HCT116 (cell line): ENCODE measurements at regions not wholly inside any gene's neighbourhood (a gene's known extent, or its start where the extent isn't known, plus 50 kb on each side); places are given as distances from the start of the nearest gene placed in this dataset.

Experiments used
- ATAC-seq: fragments of 200-7000 bp; cut with Tn5 transposase; 2 replicates; pipeline ENCODE4 v1.9.1; 2020; ENCODE audit warnings: mild to moderate bottlenecking, moderate library complexity
- BruUV-seq: library from RNA; stranded (reverse); fragments of 400-500 nt; replicated peaks from 2 replicates; lab custom pipeline; 2021; lab: Mats Ljungman, UMichigan
- CTCF ChIA-PET: fragments of 300-600 bp; sonication (Branson Sonifier 250); formaldehyde crosslinking; loops from one replicate; lab custom pipeline; 2021; ENCODE audit warnings: antibody characterized with exemption; lab: Charles Lee
- POLR2A ChIA-PET: fragments of 300-600, 350-600 bp; sonication (Branson Sonifier 250); formaldehyde crosslinking; loops from one replicate; lab custom pipeline; 2021; ENCODE audit warnings: antibody characterized with exemption; lab: Charles Lee
- RAD21 ChIA-PET, 2 experiments: fragments of 300-600 bp; sonication (Branson Sonifier 250); formaldehyde crosslinking; loops; one replicate each; lab custom pipeline; 2023; ENCODE audit warnings: low total read pairs in 2 of 2; ENCODE audit not compliant: uncharacterized antibody in 2 of 2, unreplicated experiment in 2 of 2, low non-redundant PET in 1 of 2; lab: Charles Lee
- DNase-seq: peaks from one replicate; pipeline ENCODE4 v3.0.0-alpha.2; 2010; ENCODE audit warnings: low read depth, low spot score
- H2AFZ ChIP-seq: fragments of 200-600 bp; shearing (Covaris generic), sonication (generic); 2 replicates; pipeline ENCODE4 v1.6.1; 2017; ENCODE audit warnings: low read depth, mixed run types, mixed read lengths, antibody characterized with exemption, low read length; ENCODE audit not compliant: poor library complexity, severe bottlenecking
- H3K27ac ChIP-seq: 2 replicates; pipeline ENCODE4 v1.5.1; 2012; ENCODE audit warnings: low read depth, low read length
- H3K27me3 ChIP-seq: fragments of 200-600 bp; sonication (generic); 2 replicates; pipeline ENCODE4 v1.6.1; 2016; ENCODE audit warnings: mixed run types, low read length, mixed read lengths; ENCODE audit not compliant: insufficient read depth
- H3K36me3 ChIP-seq, 2 experiments: fragments of 200-500 bp in 1 of 2; fragments of 200-600 bp in 1 of 2; sonication (Bioruptor generic) in 1 of 2; sonication (generic) in 1 of 2; 2 replicates each; pipeline versions ENCODE4 v1.5.1 to v1.6.1; 2014 to 2016; ENCODE audit warnings: low read length in 2 of 2, inconsistent platforms in 1 of 2, mixed read lengths in 1 of 2, mixed run types in 1 of 2; ENCODE audit not compliant: insufficient read depth in 2 of 2, control insufficient read depth in 1 of 2
- H3K4me1 ChIP-seq, 2 experiments: fragments of 200-600 bp in 1 of 2; sonication (generic) in 1 of 2; 2 replicates each; pipeline versions ENCODE4 v1.5.1 to v1.6.1; 2012 to 2017; ENCODE audit warnings: low read length in 2 of 2, inconsistent platforms in 1 of 2, mild to moderate bottlenecking in 1 of 2, mixed read lengths in 1 of 2, mixed run types in 1 of 2, moderate library complexity in 1 of 2; ENCODE audit not compliant: insufficient read depth in 2 of 2, control insufficient read depth in 1 of 2
- H3K4me2 ChIP-seq: fragments of 200-600 bp; sonication (generic); 2 replicates; pipeline ENCODE4 v1.6.1; 2017; ENCODE audit warnings: mixed run types, low read length, mixed read lengths
- H3K4me3 ChIP-seq, 2 experiments: fragments of 200-600 bp in 1 of 2; sonication (generic) in 1 of 2; replicated peaks in 1 of 2; 2 replicates each; pipeline ENCODE4 v1.5.1; 2011 to 2016; ENCODE audit warnings: low read length in 2 of 2, control low read depth in 1 of 2, low read depth in 1 of 2, mild to moderate bottlenecking in 1 of 2, mixed read lengths in 1 of 2, mixed run types in 1 of 2
- H3K79me2 ChIP-seq: fragments of 200-600 bp; sonication (generic); 2 replicates; pipeline ENCODE4 v1.6.1; 2017; ENCODE audit warnings: mild to moderate bottlenecking, mixed run types, low read length, moderate library complexity, mixed read lengths; ENCODE audit not compliant: insufficient read depth
- H3K9ac ChIP-seq: fragments of 200-600 bp; sonication (generic); 2 replicates; pipeline ENCODE4 v1.6.1; 2016; ENCODE audit warnings: low read length, mixed read lengths
- H3K9me2 ChIP-seq: fragments of 200-600 bp; sonication (generic), shearing (Covaris generic); 2 replicates; pipeline ENCODE4 v1.6.1; 2017; ENCODE audit warnings: mixed run types, mild to moderate bottlenecking, moderate library complexity; ENCODE audit not compliant: insufficient read depth
- H3K9me3 ChIP-seq, 2 experiments: fragments of 200-500 bp in 1 of 2; fragments of 200-600 bp in 1 of 2; sonication (Bioruptor generic) in 1 of 2; sonication (generic) in 1 of 2; 2 replicates each; pipeline ENCODE4 v1.6.1; 2014 to 2017; ENCODE audit warnings: low read length in 2 of 2, mixed read lengths in 2 of 2, inconsistent platforms in 1 of 2, low read depth in 1 of 2, mild to moderate bottlenecking in 1 of 2, mixed run types in 1 of 2, moderate library complexity in 1 of 2; ENCODE audit not compliant: control insufficient read depth in 1 of 2, insufficient read depth in 1 of 2
- H4K20me1 ChIP-seq: fragments of 200-600 bp; sonication (generic), shearing (Covaris generic); 2 replicates; pipeline ENCODE4 v1.6.1; 2017; ENCODE audit warnings: mixed run types, mild to moderate bottlenecking, moderate library complexity; ENCODE audit not compliant: insufficient read depth
- ATF3 ChIP-seq: IDR thresholded peaks from 2 replicates; pipeline ENCODE4 v1.6.1; 2012
- CBX3 ChIP-seq: IDR thresholded peaks from 2 replicates; pipeline ENCODE4 v1.6.1; 2012; ENCODE audit warnings: low read depth
- CEBPB ChIP-seq: IDR thresholded peaks from 2 replicates; pipeline ENCODE4 v1.6.1; 2012; ENCODE audit warnings: low read depth
- CTCF ChIP-seq, 3 experiments: fragments of 200-600 bp in 1 of 3; sonication (generic) in 1 of 3; IDR thresholded peaks in 2 of 3; conservative IDR thresholded peaks in 1 of 3; 2 replicates each; pipeline ENCODE4 v1.5.1; 2012 to 2017; ENCODE audit warnings: low read depth in 2 of 3, low read length in 2 of 3, antibody characterized with exemption in 1 of 3, borderline replicate concordance in 1 of 3, control low read depth in 1 of 3, mild to moderate bottlenecking in 1 of 3, mixed read lengths in 1 of 3, mixed run types in 1 of 3, moderate library complexity in 1 of 3; ENCODE audit not compliant: insufficient read depth in 1 of 3
- ELF1 ChIP-seq: IDR thresholded peaks from 2 replicates; pipeline ENCODE4 v1.6.1; 2012; ENCODE audit warnings: low read depth, borderline replicate concordance
- EZH2 ChIP-seq: fragments of 200-600 bp; sonication (generic); IDR thresholded peaks from 2 replicates; pipeline ENCODE4 v1.6.1; 2017; ENCODE audit warnings: antibody characterized with exemption, mixed run types
- EZH2phosphoT487 ChIP-seq: fragments of 200-600 bp; IDR thresholded peaks from 2 replicates; pipeline ENCODE4 v1.6.1; 2018; ENCODE audit warnings: antibody characterized with exemption, borderline replicate concordance
- POLR2A ChIP-seq: IDR thresholded peaks from 2 replicates; pipeline ENCODE4 v1.7.0; 2011; ENCODE audit warnings: borderline replicate concordance; ENCODE audit not compliant: insufficient read depth, insufficient read length; ENCODE audit errors: extremely low read depth
- POLR2AphosphoS5 ChIP-seq: IDR thresholded peaks from 2 replicates; pipeline ENCODE4 v1.6.1; 2011; ENCODE audit warnings: mild to moderate bottlenecking, low read depth, low read length, moderate library complexity
- REST ChIP-seq: IDR thresholded peaks from 2 replicates; pipeline ENCODE4 v1.6.1; 2012; ENCODE audit warnings: low read depth
- SRF ChIP-seq: IDR thresholded peaks from 2 replicates; pipeline ENCODE4 v1.6.1; 2012; ENCODE audit warnings: low read depth
- TCF7L2 ChIP-seq: IDR thresholded peaks from 2 replicates; pipeline ENCODE4 v1.7.0; 2011; ENCODE audit warnings: borderline replicate concordance, inconsistent platforms; ENCODE audit not compliant: insufficient read depth, insufficient read length; ENCODE audit errors: extremely low read depth
- YY1 ChIP-seq: IDR thresholded peaks from 2 replicates; pipeline ENCODE4 v1.6.1; 2011; ENCODE audit warnings: low read length, low read depth, moderate library complexity, mild to moderate bottlenecking; ENCODE audit not compliant: insufficient replicate concordance; ENCODE audit errors: extremely low read depth
- ZFX ChIP-seq: fragments of 450-650 bp; IDR thresholded peaks from 2 replicates; pipeline ENCODE4 v1.6.1; 2017
- ZNF274 ChIP-seq: fragments of 200-500 bp; sonication (Bioruptor generic); IDR thresholded peaks from 2 replicates; pipeline ENCODE4 v1.6.1; 2014; ENCODE audit warnings: mild to moderate bottlenecking, low read depth, low read length, inconsistent platforms
- intact Hi-C: fragments of 100-400 bp; cut with micrococcal nuclease; formaldehyde crosslinking; loops from 2 replicates; pipeline ENCODE4 v1.10.0; 2022

- BruUV-seq = no TSS peak
- Histone ChIP-seq H3K4me1 (no peaks in the 10 kb centered on the region), H2AFZ (no peak overlapping the region), H3K4me2 (no peak overlapping the region), H3K79me2 (no peaks in the 10 kb centered on the region), H4K20me1 (no peaks in the 10 kb centered on the region), H3K36me3 (no peaks in the 10 kb centered on the region), H3K9me2 (no peaks in the 10 kb centered on the region), H3K4me3 (no peak overlapping the region), H3K9me3 (no peaks in the 10 kb centered on the region), H3K27ac (no peak overlapping the region), H3K27me3 (no peaks in the 10 kb centered on the region), H3K9ac (no peak overlapping the region)
- TF ChIP-seq YY1 (no peak), ZNF274 (no peak), POLR2A (no peak), EZH2phosphoT487 (no peak), EZH2 (no peak), CBX3 (no peak), TCF7L2 (no peak), ATF3 (no peak), ZFX (no peak), POLR2AphosphoS5 (no peak), ELF1 (no peak), CEBPB (no peak)
- RAD21 ChIA-PET = no interaction called here
- intact Hi-C loops = no loop called here
- no peak for ATAC-seq
- CTCF ChIA-PET = no interaction called here
- DNase-seq = no peak
- POLR2A ChIA-PET = no interaction called here
Observed at GRCh38 chr3:4196506-4197147, 106.5 kb upstream of the SETMAR start.

GRCh38 chr3:4197670-4198069 lies 105.5 kb upstream of the SETMAR start:
- H3K36me3 ChIP-seq = no peaks in the 10 kb centered on the region
- CTCF ChIA-PET = no interaction called here
- H3K9ac ChIP-seq = no peak overlapping the region
- H3K79me2 ChIP-seq = no peaks in the 10 kb centered on the region
- intact Hi-C loops = no loop called here
- H3K4me2 ChIP-seq = no peak overlapping the region
- no peaks in the 10 kb centered on the region for H3K9me3 ChIP-seq
- H3K27ac ChIP-seq = no peak overlapping the region
- BruUV-seq = no TSS peak
- DNase-seq = no peak
- RAD21 ChIA-PET = no interaction called here
- no peaks in the 10 kb centered on the region for H3K4me1 ChIP-seq
- no peak overlapping the region for H3K4me3 ChIP-seq
- H3K9me2 ChIP-seq = no peaks in the 10 kb centered on the region
- H3K27me3 ChIP-seq = no peaks in the 10 kb centered on the region
- no peaks in the 10 kb centered on the region for H4K20me1 ChIP-seq
- POLR2A ChIA-PET = no interaction called here
- no peak overlapping the region for H2AFZ ChIP-seq
- no peak for ATAC-seq
- TF ChIP-seq CBX3 (no peak), CEBPB (no peak), ATF3 (no peak), CTCF (IDR thresholded peaks at IDR 0.05 in 2 of 3, conservative IDR thresholded peaks at IDR 0.05 in 1 of 3; ENCODE audit: borderline replicate concordance in 1 of 3, insufficient read depth in 1 of 3, low read depth in 2 of 3, low read length in 2 of 3) (no peak), ZFX (no peak), SRF (no peak), REST (no peak)
